ENCODE measurements at regions not wholly inside any gene's neighbourhood (a gene's known extent, or its start where the extent isn't known, plus 50 kb on each side); places are given as distances from the start of the nearest gene placed in this dataset.

DNA sequence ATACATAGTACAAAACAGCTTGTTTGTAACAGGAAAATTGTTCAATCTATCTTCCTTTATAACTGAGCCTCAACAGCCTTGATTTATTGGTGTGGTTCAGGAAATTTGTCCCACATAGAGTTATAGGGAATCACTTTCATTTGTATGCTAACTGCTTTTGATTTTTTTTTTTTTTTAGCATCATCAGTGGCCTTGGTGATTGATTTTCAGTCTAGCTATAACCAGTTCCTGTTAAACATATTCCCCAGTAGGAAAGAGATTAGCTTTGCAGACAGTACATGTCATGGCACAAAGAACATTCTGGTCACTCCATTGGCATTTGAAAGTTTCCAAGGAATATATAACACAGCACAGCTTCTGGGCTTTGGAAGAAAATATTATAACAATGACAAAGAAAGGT lies 337.3 kb upstream of the TMPO start:
- Histone ChIP-seq H3K36me3 (ENCODE audit: control insufficient read depth in 2 of 3, insufficient read depth in 3 of 3, low read length in 3 of 3) (no peaks in the 10 kb centered on the region), H3K4me1 (ENCODE audit: control insufficient read depth in 2 of 2, insufficient read depth in 2 of 2, low read length in 2 of 2) (no peaks in the 10 kb centered on the region), H3K4me3 (ENCODE audit: low read length) (no peak overlapping the region), H3K27me3 (ENCODE audit: control insufficient read depth in 2 of 2, insufficient read depth in 2 of 2, low read length in 2 of 2) (no peaks in the 10 kb centered on the region), H3K27ac (ENCODE audit: low read depth, low read length) (no peak overlapping the region), H3K9me3 (ENCODE audit: control insufficient read depth in 2 of 3, low read length in 3 of 3) (no peaks in the 10 kb centered on the region)
- H3K27me3 Mint-ChIP-seq, result peaks cover 0 to 13% (median 9%) of the 10 kb centered on the region in 5 donors
- no peaks in the 10 kb centered on the region for H3K36me3 Mint-ChIP-seq
- H3K4me1 Mint-ChIP-seq, result no peaks in the 10 kb centered on the region
- intact Hi-C loops (cut with micrococcal nuclease), result no loop called here
- H3K27ac Mint-ChIP-seq, result no peak overlapping the region
- POLR2A ChIA-PET, result interaction anchor here (0.7 kb wide), 1 partner anchor 84 kb away, joined by 3 read pairs; no protein-coding TSS in a partner anchor
- no peak overlapping the region for H3K4me3 Mint-ChIP-seq
- CTCF ChIA-PET, result no interaction called here
- H3K9me3 Mint-ChIP-seq, result peaks cover 0 to 5% (median 0%) of the 10 kb centered on the region in 11 donors
- DNase-seq (no peak), ATAC-seq (no peak)

DNA sequence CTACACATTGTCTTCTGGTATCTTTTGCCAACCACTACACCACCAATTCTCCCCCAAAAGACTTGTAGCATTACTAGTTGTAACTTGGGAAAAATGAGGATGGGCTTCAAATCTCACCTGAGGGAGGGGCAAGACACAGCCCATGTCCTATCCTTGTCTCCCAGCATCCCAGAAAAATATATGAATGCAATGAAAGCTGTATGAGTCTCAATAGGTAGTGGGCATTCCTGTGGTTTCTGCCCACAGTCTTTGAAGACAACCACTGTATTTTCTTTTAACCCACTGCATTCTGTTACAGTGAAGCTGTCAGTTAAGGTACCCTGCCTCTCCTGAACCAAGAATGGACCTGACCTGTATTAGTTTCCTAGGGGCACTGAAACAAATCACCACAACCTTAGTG lies 336.2 kb upstream of the TMPO start:
- no peak overlapping the region for H3K27ac ChIP-seq (ENCODE audit: low read depth, low read length)
- H3K4me3 ChIP-seq (ENCODE audit: low read length), result no peak overlapping the region
- ChIA-PET CTCF (no interaction called here), POLR2A (no interaction called here)
- Mint-ChIP-seq H3K4me3 (no peak overlapping the region), H3K4me1 (no peaks in the 10 kb centered on the region), H3K27ac (no peak overlapping the region), H3K36me3 (no peaks in the 10 kb centered on the region), H3K27me3 (peaks cover 0 to 18% (median 9%) of the 10 kb centered on the region in 5 donors), H3K9me3 (peaks cover 0 to 6% (median 0%) of the 10 kb centered on the region in 11 donors)
- ATAC-seq, result no peak
- H3K4me1 ChIP-seq (ENCODE audit: control insufficient read depth in 2 of 2, insufficient read depth in 2 of 2, low read length in 2 of 2), result no peaks in the 10 kb centered on the region
- H3K9me3 ChIP-seq (ENCODE audit: control insufficient read depth in 2 of 3, low read length in 3 of 3), result no peaks in the 10 kb centered on the region
- DNase-seq, result no peak
- no peaks in the 10 kb centered on the region for H3K36me3 ChIP-seq (ENCODE audit: control insufficient read depth in 2 of 3, insufficient read depth in 3 of 3, low read length in 3 of 3)
- intact Hi-C loops (cut with micrococcal nuclease), result no loop called here
- no peaks in the 10 kb centered on the region for H3K27me3 ChIP-seq (ENCODE audit: control insufficient read depth in 2 of 2, insufficient read depth in 2 of 2, low read length in 2 of 2)

- Histone ChIP-seq H3K36me3 (ENCODE audit: control insufficient read depth in 2 of 3, insufficient read depth in 3 of 3, low read length in 3 of 3) (no peaks in the 10 kb centered on the region), H3K4me3 (ENCODE audit: low read length) (no peak overlapping the region), H3K4me1 (ENCODE audit: control insufficient read depth in 2 of 2, insufficient read depth in 2 of 2, low read length in 2 of 2) (no peaks in the 10 kb centered on the region), H3K27ac (ENCODE audit: low read depth, low read length) (no peak overlapping the region), H3K27me3 (ENCODE audit: control insufficient read depth in 2 of 2, insufficient read depth in 2 of 2, low read length in 2 of 2) (no peaks in the 10 kb centered on the region), H3K9me3 (ENCODE audit: control insufficient read depth in 2 of 3, low read length in 3 of 3) (no peaks in the 10 kb centered on the region)
- no peaks in the 10 kb centered on the region for H3K36me3 Mint-ChIP-seq
- ChIA-PET POLR2A (no interaction called here), CTCF (no interaction called here)
- ATAC-seq, result no peak
- H3K27me3 Mint-ChIP-seq, result peaks cover 0 to 19% (median 6%) of the 10 kb centered on the region in 5 donors
- no peak overlapping the region for H3K4me3 Mint-ChIP-seq
- H3K9me3 Mint-ChIP-seq, result peaks cover 0 to 6% (median 0%) of the 10 kb centered on the region in 11 donors
- H3K27ac Mint-ChIP-seq, result no peak overlapping the region
- no peak for DNase-seq
- no peaks in the 10 kb centered on the region for H3K4me1 Mint-ChIP-seq
- intact Hi-C loops (cut with micrococcal nuclease), result no loop called here
Observed at GRCh38 chr12:98180603-98181002, 334.8 kb upstream of the TMPO start.

- DNase-seq, result no peak
Observed at GRCh38 chr12:98182821-98183220, 332.6 kb upstream of the TMPO start.

DNA sequence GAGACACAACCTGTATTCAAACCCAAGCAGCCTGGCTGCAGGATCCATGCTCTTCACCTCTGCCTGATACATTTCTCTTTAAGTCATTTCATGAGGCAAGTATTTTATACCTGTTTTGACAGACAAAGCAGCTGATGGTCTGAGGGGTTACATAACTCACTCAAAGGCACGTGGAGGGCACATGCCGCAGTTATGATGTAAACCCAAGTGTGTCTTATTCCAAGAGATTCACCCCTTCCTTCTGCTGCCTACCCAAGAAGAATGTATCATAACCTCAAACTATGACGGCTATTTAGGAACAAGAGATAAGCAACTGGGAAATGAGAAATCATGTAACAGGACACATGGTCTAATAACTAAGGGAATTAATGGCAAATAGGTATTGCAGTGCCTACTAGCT lies 329.8 kb upstream of the TMPO start:
- no peak overlapping the region for H3K4me3 ChIP-seq (ENCODE audit: low read length)
- no peak for DNase-seq
- CTCF ChIA-PET, result no interaction called here
- Mint-ChIP-seq H3K4me1 (no peaks in the 10 kb centered on the region), H3K4me3 (no peak overlapping the region), H3K9me3 (peaks cover 0 to 7% (median 0%) of the 10 kb centered on the region in 11 donors), H3K27ac (no peak overlapping the region), H3K27me3 (peaks cover 0 to 17% (median 4%) of the 10 kb centered on the region in 5 donors), H3K36me3 (no peaks in the 10 kb centered on the region)
- H3K4me1 ChIP-seq (ENCODE audit: control insufficient read depth in 2 of 2, insufficient read depth in 2 of 2, low read length in 2 of 2), result no peaks in the 10 kb centered on the region
- no peaks in the 10 kb centered on the region for H3K27me3 ChIP-seq (ENCODE audit: control insufficient read depth in 2 of 2, insufficient read depth in 2 of 2, low read length in 2 of 2)
- H3K9me3 ChIP-seq (ENCODE audit: control insufficient read depth in 2 of 3, low read length in 3 of 3), result no peaks in the 10 kb centered on the region
- ATAC-seq, result no peak
- no peaks in the 10 kb centered on the region for H3K36me3 ChIP-seq (ENCODE audit: control insufficient read depth in 2 of 3, insufficient read depth in 3 of 3, low read length in 3 of 3)
- intact Hi-C loops (cut with micrococcal nuclease), result no loop called here
- H3K27ac ChIP-seq (ENCODE audit: low read depth, low read length), result no peak overlapping the region
- POLR2A ChIA-PET, result no interaction called here

More at GRCh38 chr12:98182821-98183220, 332.6 kb upstream of the TMPO start:
- Histone ChIP-seq H3K4me1 (ENCODE audit: control insufficient read depth in 2 of 2, insufficient read depth in 2 of 2, low read length in 2 of 2) (no peaks in the 10 kb centered on the region), H3K27ac (ENCODE audit: low read depth, low read length) (no peak overlapping the region), H3K9me3 (ENCODE audit: control insufficient read depth in 2 of 3, low read length in 3 of 3) (no peaks in the 10 kb centered on the region), H3K36me3 (ENCODE audit: control insufficient read depth in 2 of 3, insufficient read depth in 3 of 3, low read length in 3 of 3) (no peaks in the 10 kb centered on the region), H3K27me3 (ENCODE audit: control insufficient read depth in 2 of 2, insufficient read depth in 2 of 2, low read length in 2 of 2) (no peaks in the 10 kb centered on the region), H3K4me3 (ENCODE audit: low read length) (no peak overlapping the region)
- no peak for ATAC-seq
- Mint-ChIP-seq H3K36me3 (no peaks in the 10 kb centered on the region), H3K27ac (no peak overlapping the region), H3K4me1 (no peaks in the 10 kb centered on the region), H3K27me3 (peaks cover 0 to 19% (median 5%) of the 10 kb centered on the region in 5 donors), H3K4me3 (no peak overlapping the region), H3K9me3 (peaks cover 0 to 5% (median 0%) of the 10 kb centered on the region in 11 donors)
- ChIA-PET CTCF (no interaction called here), POLR2A (no interaction called here)
- intact Hi-C loops (cut with micrococcal nuclease), result no loop called here

GRCh38 chr12:98188650-98189077 lies 326.7 kb upstream of the TMPO start:
- ChIA-PET CTCF (no interaction called here), POLR2A (no interaction called here)
- DNase-seq (no peak), ATAC-seq (no peak)
- H3K27me3 ChIP-seq (ENCODE audit: control insufficient read depth in 2 of 2, insufficient read depth in 2 of 2, low read length in 2 of 2), result no peaks in the 10 kb centered on the region
- no peak overlapping the region for H3K27ac ChIP-seq (ENCODE audit: low read depth, low read length)
- H3K9me3 ChIP-seq (ENCODE audit: control insufficient read depth in 2 of 3, low read length in 3 of 3), result no peaks in the 10 kb centered on the region
- H3K9me3 Mint-ChIP-seq, result peaks cover 0 to 7% (median 0%) of the 10 kb centered on the region in 11 donors
- H3K4me1 Mint-ChIP-seq, result no peaks in the 10 kb centered on the region
- H3K36me3 Mint-ChIP-seq, result no peaks in the 10 kb centered on the region
- H3K27me3 Mint-ChIP-seq, result peaks cover 0 to 17% (median 0%) of the 10 kb centered on the region in 5 donors
- H3K4me3 Mint-ChIP-seq, result no peak overlapping the region
- H3K4me1 ChIP-seq (ENCODE audit: control insufficient read depth in 2 of 2, insufficient read depth in 2 of 2, low read length in 2 of 2), result no peaks in the 10 kb centered on the region
- no peak overlapping the region for H3K27ac Mint-ChIP-seq
- H3K4me3 ChIP-seq (ENCODE audit: low read length), result no peak overlapping the region
- H3K36me3 ChIP-seq (ENCODE audit: control insufficient read depth in 2 of 3, insufficient read depth in 3 of 3, low read length in 3 of 3), result no peaks in the 10 kb centered on the region
- intact Hi-C loops (cut with micrococcal nuclease), result no loop called here

DNA sequence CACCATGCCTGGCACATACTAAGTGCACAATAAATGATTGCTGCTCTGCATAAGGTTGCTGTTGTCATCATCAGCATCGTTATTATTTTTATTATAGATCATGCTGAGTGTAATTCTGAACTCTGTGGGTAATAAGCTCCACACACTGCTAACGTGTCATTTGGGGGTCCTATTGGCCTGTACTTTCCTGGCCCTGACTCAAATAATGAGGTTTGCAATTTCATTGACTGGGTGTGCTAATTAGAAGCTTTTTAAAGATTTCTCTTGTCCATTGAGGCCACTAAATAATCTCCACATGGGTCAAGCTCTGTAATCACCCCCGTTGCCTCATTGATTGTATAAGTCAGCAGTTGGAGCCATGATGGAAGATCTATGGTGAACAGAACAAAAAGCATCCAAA lies 320.8 kb upstream of the TMPO start:
- CTCF ChIA-PET, result no interaction called here
- H3K9me3 ChIP-seq (ENCODE audit: control insufficient read depth in 2 of 3, low read length in 3 of 3), result no peaks in the 10 kb centered on the region
- H3K27ac Mint-ChIP-seq, result no peak overlapping the region
- no peaks in the 10 kb centered on the region for H3K4me1 ChIP-seq (ENCODE audit: control insufficient read depth in 2 of 2, insufficient read depth in 2 of 2, low read length in 2 of 2)
- H3K27ac ChIP-seq (ENCODE audit: low read depth, low read length), result no peak overlapping the region
- H3K9me3 Mint-ChIP-seq, result peaks cover 0 to 3% (median 0%) of the 10 kb centered on the region in 11 donors
- H3K4me3 Mint-ChIP-seq, result no peak overlapping the region
- peaks cover 0 to 18% (median 0%) of the 10 kb centered on the region in 5 donors for H3K27me3 Mint-ChIP-seq
- H3K27me3 ChIP-seq (ENCODE audit: control insufficient read depth in 2 of 2, insufficient read depth in 2 of 2, low read length in 2 of 2), result no peaks in the 10 kb centered on the region
- H3K4me3 ChIP-seq (ENCODE audit: low read length), result no peak overlapping the region
- no peaks in the 10 kb centered on the region for H3K36me3 Mint-ChIP-seq
- POLR2A ChIA-PET, result no interaction called here
- no peak for DNase-seq
- no peaks in the 10 kb centered on the region for H3K4me1 Mint-ChIP-seq
- intact Hi-C loops (cut with micrococcal nuclease), result no loop called here
- no peak for ATAC-seq
- H3K36me3 ChIP-seq (ENCODE audit: control insufficient read depth in 2 of 3, insufficient read depth in 3 of 3, low read length in 3 of 3), result no peaks in the 10 kb centered on the region
